ENCODE measurements at regions not wholly inside any gene's neighbourhood (a gene's known extent, or its start where the extent isn't known, plus 50 kb on each side); places are given as distances from the start of the nearest gene placed in this dataset.

DNA sequence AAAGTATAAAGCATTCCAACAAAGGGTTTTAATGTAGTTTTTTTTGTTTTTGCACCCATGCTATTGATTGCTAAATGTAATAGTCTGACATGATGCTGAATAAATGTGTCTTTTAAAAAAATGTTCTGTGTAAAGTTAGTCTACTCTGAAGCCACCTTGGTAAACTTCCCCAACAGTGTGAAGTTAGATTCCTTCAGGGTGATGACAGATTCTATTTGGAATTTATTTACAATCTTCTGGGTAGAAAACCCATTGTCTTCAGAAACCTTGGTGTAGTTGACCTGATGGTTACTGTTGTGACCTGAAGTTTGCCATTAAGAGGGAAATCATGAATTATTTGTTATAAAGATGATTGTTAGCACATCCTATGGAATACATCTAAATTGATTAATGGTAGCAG, 64.7 kb upstream of the TRPC7 start:
- TF ChIP-seq, protein P1, sequence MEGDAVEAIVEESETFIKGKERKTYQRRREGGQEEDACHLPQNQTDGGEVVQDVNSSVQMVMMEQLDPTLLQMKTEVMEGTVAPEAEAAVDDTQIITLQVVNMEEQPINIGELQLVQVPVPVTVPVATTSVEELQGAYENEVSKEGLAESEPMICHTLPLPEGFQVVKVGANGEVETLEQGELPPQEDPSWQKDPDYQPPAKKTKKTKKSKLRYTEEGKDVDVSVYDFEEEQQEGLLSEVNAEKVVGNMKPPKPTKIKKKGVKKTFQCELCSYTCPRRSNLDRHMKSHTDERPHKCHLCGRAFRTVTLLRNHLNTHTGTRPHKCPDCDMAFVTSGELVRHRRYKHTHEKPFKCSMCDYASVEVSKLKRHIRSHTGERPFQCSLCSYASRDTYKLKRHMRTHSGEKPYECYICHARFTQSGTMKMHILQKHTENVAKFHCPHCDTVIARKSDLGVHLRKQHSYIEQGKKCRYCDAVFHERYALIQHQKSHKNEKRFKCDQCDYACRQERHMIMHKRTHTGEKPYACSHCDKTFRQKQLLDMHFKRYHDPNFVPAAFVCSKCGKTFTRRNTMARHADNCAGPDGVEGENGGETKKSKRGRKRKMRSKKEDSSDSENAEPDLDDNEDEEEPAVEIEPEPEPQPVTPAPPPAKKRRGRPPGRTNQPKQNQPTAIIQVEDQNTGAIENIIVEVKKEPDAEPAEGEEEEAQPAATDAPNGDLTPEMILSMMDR (IDR thresholded peaks at IDR 0.05): no peak
- no peak for TF ChIP-seq POLR2AphosphoS5 (IDR thresholded peaks at IDR 0.05)
